ENCODE measurements at regions not wholly inside any gene's neighbourhood (a gene's known extent, or its start where the extent isn't known, plus 50 kb on each side); places are given as distances from the start of the nearest gene placed in this dataset.
"Not testable (repeated sequence)": the region's sequence is repeated elsewhere in the genome, so short reads cannot be mapped to it uniquely, and the experiment has no call there.

DNA sequence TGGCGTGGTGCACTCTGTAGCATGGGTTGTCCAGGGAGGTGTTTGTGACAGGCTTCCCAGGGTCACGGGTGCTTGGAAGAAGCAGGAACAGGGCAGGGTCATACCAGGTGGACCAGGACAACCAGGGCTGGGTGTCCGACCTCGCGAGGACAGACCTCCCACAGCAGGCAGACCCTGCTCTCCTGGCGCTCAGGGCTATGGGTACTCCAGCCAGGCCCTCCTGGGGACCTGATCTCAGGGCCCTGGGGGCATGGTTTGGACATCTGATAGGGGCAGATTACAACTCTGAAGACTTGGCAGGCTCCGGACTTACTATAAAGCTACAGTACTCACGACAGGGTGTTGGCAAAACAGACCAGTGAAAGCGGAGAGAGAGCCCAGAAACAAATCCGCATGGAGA is 5410.2 kb upstream of the TPTE start:
- TF ChIP-seq POLR2A, POLR2AphosphoS5 (IDR thresholded peaks at IDR 0.05; ENCODE audit: low read depth, low read length): not testable (repeated sequence)

Measured in GM12891 (cell line).